Tibial nerve (tissue), 4 donors: ENCODE measurements at regions not wholly inside any gene's neighbourhood (a gene's known extent, or its start where the extent isn't known, plus 50 kb on each side); places are given as distances from the start of the nearest gene placed in this dataset.

ENCODE experiments used
- DNase-seq, 2 donors: peaks; one replicate each; pipeline ENCODE4 v3.0.0-alpha.2; 2019; ENCODE audit warnings: low spot score in 2 of 2
- H3K27ac ChIP-seq, 4 donors: fragments of 200-600 bp; sonication (generic) in 3 of 4; one replicate each; pipeline ENCODE4 v1.5.1; 2017 to 2019; ENCODE audit warnings: mild to moderate bottlenecking in 1 of 4
- H3K27me3 ChIP-seq, 2 donors: fragments of 200-600 bp; sonication (generic) in 1 of 2; one replicate each; pipeline versions ENCODE4 v1.5.1 to v1.6.0; 2017 to 2019
- H3K36me3 ChIP-seq, 3 donors: fragments of 200-600 bp; sonication (generic); one replicate each; pipeline ENCODE4 v1.5.1; 2018 to 2019
- H3K4me1 ChIP-seq, 4 donors: fragments of 200-600 bp; sonication (generic) in 3 of 4; one replicate each; pipeline ENCODE4 v1.5.1; 2017 to 2019
- H3K4me3 ChIP-seq, 4 donors: fragments of 200-600 bp; sonication (generic) in 3 of 4; one replicate each; pipeline ENCODE4 v1.5.1; 2017 to 2019; ENCODE audit warnings: mild to moderate bottlenecking in 1 of 4, moderate library complexity in 1 of 4
- H3K9me3 ChIP-seq, 4 donors: fragments of 200-600 bp; sonication (generic) in 3 of 4; one replicate each; pipeline ENCODE4 v1.5.1; 2017 to 2019
- EP300 ChIP-seq, 2 donors: sonication (generic); formaldehyde crosslinking; IDR thresholded peaks; one replicate each; pipeline ENCODE4 v1.6.1; 2017; ENCODE audit warnings: antibody characterized with exemption in 2 of 2, mild to moderate bottlenecking in 1 of 2
- POLR2A ChIP-seq, 2 donors: fragments of 450-650 bp; IDR thresholded peaks; one replicate each; pipeline ENCODE4 v1.6.1; 2017; ENCODE audit warnings: antibody characterized with exemption in 2 of 2, mild to moderate bottlenecking in 2 of 2, moderate library complexity in 2 of 2
- WGBS, 2 donors: methylation state at CpG; one replicate each; pipeline ENCODE4 v1.1.5; 2018; 5-methylcytosine and 5-hydroxymethylcytosine counted together
- TF ChIP-seq, protein P1 (sequence below), 5 experiments: fragments of 200-600 bp in 3 of 5; fragments of 450-650 bp in 2 of 5; sonication (generic) in 3 of 5; IDR thresholded peaks; one replicate each; pipeline ENCODE4 v1.5.1; 2016 to 2019; ENCODE audit warnings: antibody characterized with exemption in 5 of 5, mild to moderate bottlenecking in 3 of 5, moderate library complexity in 2 of 5

DNA sequence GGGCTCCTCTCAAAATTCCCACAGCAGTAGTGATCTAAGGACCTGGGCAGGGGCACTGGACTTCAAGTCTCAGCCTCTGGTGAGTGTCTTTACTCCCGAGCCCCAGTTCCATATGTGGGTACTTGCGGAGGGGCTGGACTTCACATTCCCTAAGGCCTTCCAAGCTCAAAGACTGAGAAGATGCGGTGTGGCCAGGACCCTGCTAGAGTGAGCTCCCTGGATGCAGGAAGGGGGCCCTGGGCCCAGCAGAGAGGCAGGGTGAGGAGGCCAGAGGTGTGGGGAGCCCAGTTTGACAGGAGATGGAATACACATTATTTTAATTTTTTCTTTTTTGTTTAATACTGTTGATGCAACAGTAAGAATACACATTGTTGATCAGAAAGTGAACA is 83.7 kb downstream of the IGLL1 start:
- WGBS, 2 donors, result 76 to 88% methylated on average over 3 of the region's 3 CpGs
- H3K27ac ChIP-seq, result no peak overlapping the region
- no peaks in the 10 kb centered on the region for H3K27me3 ChIP-seq
- no peak overlapping the region for H3K4me3 ChIP-seq
- TF ChIP-seq POLR2A (IDR thresholded peaks at IDR 0.05) (no peak), EP300 (IDR thresholded peaks at IDR 0.05) (no peak)
- TF ChIP-seq, protein P1, sequence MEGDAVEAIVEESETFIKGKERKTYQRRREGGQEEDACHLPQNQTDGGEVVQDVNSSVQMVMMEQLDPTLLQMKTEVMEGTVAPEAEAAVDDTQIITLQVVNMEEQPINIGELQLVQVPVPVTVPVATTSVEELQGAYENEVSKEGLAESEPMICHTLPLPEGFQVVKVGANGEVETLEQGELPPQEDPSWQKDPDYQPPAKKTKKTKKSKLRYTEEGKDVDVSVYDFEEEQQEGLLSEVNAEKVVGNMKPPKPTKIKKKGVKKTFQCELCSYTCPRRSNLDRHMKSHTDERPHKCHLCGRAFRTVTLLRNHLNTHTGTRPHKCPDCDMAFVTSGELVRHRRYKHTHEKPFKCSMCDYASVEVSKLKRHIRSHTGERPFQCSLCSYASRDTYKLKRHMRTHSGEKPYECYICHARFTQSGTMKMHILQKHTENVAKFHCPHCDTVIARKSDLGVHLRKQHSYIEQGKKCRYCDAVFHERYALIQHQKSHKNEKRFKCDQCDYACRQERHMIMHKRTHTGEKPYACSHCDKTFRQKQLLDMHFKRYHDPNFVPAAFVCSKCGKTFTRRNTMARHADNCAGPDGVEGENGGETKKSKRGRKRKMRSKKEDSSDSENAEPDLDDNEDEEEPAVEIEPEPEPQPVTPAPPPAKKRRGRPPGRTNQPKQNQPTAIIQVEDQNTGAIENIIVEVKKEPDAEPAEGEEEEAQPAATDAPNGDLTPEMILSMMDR (IDR thresholded peaks at IDR 0.05), result no peak
- H3K4me1 ChIP-seq, result no peaks in the 10 kb centered on the region
- DNase-seq, result no peak
- H3K36me3 ChIP-seq, result no peaks in the 10 kb centered on the region
- no peaks in the 10 kb centered on the region for H3K9me3 ChIP-seq

DNA sequence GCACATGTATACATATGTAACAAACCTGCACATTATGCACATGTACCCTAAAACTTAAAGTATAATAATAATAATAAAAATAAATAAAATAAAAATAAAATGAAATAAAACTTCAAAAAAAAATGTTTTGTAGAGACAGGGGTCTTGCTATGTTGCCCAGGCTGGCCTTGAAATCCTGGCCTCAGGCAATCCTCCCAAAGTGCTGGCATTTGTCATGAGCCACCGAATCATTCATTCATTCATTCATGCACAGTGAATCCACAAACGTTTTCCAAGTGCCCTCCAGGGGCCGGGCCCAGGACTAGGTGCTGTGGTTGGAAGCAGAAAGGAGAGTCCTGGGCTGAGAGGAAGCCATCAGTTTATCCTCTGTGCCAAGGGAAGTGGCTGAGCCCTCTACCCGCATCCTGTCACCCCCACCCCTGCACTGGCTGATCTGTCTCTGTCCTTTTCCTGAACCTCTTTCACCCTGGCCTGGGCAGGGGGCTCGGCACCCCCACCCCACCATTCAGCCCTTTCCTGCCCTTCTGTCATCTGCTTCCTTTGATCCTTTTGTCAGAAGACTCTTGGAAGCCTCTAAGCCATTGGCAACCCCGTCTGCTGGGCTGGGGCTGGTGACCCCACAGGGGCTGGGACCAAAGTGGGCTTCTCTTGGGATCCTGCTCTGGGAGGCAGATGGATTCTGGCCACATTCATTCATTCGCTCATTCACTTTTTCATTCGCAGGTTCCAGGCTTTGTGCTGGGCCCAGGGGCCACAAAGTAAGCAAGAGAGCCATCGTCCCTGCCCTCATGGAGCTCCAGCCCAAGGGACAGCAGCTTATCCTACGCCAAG is 84.3 kb downstream of the IGLL1 start:
- Histone ChIP-seq H3K4me3 (no peak overlapping the region), H3K27me3 (no peaks in the 10 kb centered on the region), H3K27ac (no peak overlapping the region), H3K36me3 (no peaks in the 10 kb centered on the region), H3K9me3 (no peaks in the 10 kb centered on the region), H3K4me1 (no peaks in the 10 kb centered on the region)
- TF ChIP-seq, protein P1 (IDR thresholded peaks at IDR 0.05), result no peak
- no peak for TF ChIP-seq EP300 (IDR thresholded peaks at IDR 0.05)
- TF ChIP-seq POLR2A (IDR thresholded peaks at IDR 0.05), result no peak
- 63 to 71% methylated on average over 10 of the region's 10 CpGs for WGBS, 2 donors
- no peak for DNase-seq

DNA sequence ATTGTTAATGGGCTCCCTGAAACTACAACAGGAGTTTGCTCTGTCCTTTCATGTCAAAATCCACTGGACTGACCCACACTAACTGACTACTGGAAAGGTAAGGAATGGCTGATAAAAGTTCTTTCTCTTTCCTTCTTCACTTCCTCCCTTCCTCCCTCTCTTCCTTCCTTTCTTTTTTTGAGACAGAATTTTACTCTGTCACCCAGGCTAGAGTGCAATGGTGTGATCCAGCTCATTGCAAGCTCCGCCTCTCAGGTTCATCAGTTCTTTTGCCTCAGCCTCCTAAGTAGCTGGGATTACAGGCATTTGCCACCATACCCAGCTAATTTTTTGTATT is 85.2 kb downstream of the IGLL1 start:
- Histone ChIP-seq H3K9me3 (no peaks in the 10 kb centered on the region), H3K4me3 (no peak overlapping the region), H3K4me1 (no peaks in the 10 kb centered on the region), H3K27me3 (no peaks in the 10 kb centered on the region), H3K36me3 (no peaks in the 10 kb centered on the region), H3K27ac (no peak overlapping the region)
- 93 to 97% methylated on average over 1 of the region's 1 CpG for WGBS, 2 donors
- TF ChIP-seq, protein P1 (IDR thresholded peaks at IDR 0.05), result no peak
- TF ChIP-seq POLR2A (IDR thresholded peaks at IDR 0.05) (no peak), EP300 (IDR thresholded peaks at IDR 0.05) (no peak)
- DNase-seq, result no peak

DNA sequence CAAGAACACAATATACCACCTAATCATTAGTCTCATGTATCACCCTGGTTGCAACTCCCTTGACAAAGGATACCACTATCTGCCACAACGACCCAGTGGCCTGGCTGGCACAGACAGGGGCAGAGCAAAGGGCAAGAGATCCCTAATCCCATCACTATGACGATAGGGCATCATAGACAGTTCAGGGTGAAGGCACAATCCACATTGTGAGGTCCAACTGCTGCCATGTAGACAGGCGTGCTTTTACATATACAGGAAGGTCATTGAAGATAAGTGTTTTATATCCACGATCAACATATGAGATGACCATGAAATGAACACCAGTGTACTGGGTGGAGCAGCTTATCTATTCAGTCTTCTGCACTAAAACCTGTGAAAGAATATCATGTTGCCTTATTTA is 94.6 kb downstream of the IGLL1 start:
- 68 to 79% methylated on average over 4 of the region's 4 CpGs for WGBS, 2 donors

DNA sequence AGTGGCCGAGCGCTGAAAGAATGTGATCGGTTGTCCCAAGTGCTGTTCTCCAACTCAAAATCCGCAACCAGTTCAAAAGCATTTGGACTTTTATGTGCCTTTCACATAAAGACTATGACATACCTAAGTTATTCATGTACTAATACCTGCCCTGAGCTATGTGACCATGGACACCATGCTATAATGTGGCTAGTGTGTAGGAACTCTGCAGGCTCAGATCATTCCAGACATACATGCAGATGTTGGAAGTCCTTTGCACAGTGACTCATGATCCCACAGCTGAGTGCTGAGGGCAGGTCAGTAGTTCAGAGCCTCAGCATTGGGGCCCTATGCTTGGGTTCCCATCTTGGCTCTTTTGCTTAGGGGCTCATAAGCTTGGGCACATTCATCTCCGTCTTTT is 95.4 kb downstream of the IGLL1 start:
- no peak for TF ChIP-seq POLR2A (IDR thresholded peaks at IDR 0.05)
- TF ChIP-seq EP300 (IDR thresholded peaks at IDR 0.05), result no peak

More for the DNA sequence above, 94.6 kb downstream of the IGLL1 start:
- H3K27ac ChIP-seq, result no peak overlapping the region
- TF ChIP-seq, protein P1 (IDR thresholded peaks at IDR 0.05), result no peak
- TF ChIP-seq EP300 (IDR thresholded peaks at IDR 0.05) (no peak), POLR2A (IDR thresholded peaks at IDR 0.05) (no peak)
- no peaks in the 10 kb centered on the region for H3K27me3 ChIP-seq
- DNase-seq, result no peak
- H3K4me3 ChIP-seq, result no peak overlapping the region
- no peaks in the 10 kb centered on the region for H3K36me3 ChIP-seq
- H3K4me1 ChIP-seq, result no peaks in the 10 kb centered on the region
- H3K9me3 ChIP-seq, result no peaks in the 10 kb centered on the region

More for the DNA sequence above, 95.4 kb downstream of the IGLL1 start:
- Histone ChIP-seq H3K4me1 (no peaks in the 10 kb centered on the region), H3K36me3 (no peaks in the 10 kb centered on the region), H3K27ac (no peak overlapping the region), H3K4me3 (no peak overlapping the region), H3K9me3 (no peaks in the 10 kb centered on the region), H3K27me3 (no peaks in the 10 kb centered on the region)
- no peak for DNase-seq
- 93 to 95% methylated on average over 5 of the region's 5 CpGs for WGBS, 2 donors
